GM12875 (cell line): ENCODE measurements at regions not wholly inside any gene's neighbourhood (a gene's known extent, or its start where the extent isn't known, plus 50 kb on each side); places are given as distances from the start of the nearest gene placed in this dataset.

Source experiments
- H3K4me3 ChIP-seq: one replicate; pipeline ENCODE4 v1.5.1; 2011; ENCODE audit warnings: low read depth, low read length, control low read depth
- TF ChIP-seq, protein P1 (sequence below): IDR thresholded peaks from 2 replicates; pipeline ENCODE4 v1.5.1; 2011; ENCODE audit warnings: low read depth, mild to moderate bottlenecking, control low read depth, inconsistent platforms, low read length, moderate library complexity, borderline replicate concordance; ENCODE audit not compliant: insufficient read depth

DNA sequence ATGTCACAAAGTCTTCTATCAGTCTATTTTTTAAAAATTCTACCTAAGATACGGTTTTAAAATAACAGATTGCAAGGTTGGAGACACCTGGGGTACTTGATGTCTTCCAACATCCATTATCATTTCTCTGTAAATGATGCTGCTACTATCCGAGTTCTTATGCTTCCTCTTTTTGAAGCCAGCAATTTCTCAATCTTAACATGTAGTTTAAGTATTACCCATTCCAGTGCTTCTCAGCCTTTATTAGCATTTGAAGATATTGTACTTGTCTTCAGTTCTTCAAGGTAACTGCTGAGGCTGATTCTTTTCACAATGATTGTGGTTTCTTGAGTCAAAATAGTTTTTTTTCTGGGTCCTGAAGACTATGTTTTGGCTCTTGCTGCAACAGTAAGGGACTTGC lies 96.4 kb upstream of the SELENOP start:
- no peak overlapping the region for H3K4me3 ChIP-seq
- TF ChIP-seq, protein P1, sequence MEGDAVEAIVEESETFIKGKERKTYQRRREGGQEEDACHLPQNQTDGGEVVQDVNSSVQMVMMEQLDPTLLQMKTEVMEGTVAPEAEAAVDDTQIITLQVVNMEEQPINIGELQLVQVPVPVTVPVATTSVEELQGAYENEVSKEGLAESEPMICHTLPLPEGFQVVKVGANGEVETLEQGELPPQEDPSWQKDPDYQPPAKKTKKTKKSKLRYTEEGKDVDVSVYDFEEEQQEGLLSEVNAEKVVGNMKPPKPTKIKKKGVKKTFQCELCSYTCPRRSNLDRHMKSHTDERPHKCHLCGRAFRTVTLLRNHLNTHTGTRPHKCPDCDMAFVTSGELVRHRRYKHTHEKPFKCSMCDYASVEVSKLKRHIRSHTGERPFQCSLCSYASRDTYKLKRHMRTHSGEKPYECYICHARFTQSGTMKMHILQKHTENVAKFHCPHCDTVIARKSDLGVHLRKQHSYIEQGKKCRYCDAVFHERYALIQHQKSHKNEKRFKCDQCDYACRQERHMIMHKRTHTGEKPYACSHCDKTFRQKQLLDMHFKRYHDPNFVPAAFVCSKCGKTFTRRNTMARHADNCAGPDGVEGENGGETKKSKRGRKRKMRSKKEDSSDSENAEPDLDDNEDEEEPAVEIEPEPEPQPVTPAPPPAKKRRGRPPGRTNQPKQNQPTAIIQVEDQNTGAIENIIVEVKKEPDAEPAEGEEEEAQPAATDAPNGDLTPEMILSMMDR: no peak

DNA sequence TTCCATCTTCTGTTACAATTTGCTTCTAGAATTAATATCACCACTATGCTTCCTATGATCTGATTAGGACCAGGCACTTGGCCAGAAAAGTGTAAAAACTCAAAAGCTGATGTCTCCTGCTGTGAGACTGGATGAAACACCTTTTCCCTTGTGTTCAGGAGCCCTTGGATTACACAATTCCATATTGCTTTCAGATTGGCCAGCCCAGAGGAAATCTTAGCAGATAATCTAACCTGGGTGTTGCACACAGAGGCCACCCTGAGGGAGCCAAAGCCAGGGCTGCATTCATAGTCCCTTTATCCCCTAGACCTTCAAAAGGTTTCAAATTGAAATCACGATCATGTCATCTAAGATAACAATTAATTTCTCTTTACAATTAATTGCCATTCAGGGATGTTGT lies 94.1 kb upstream of the SELENOP start:
- TF ChIP-seq, protein P1: no peak
- no peak overlapping the region for H3K4me3 ChIP-seq

DNA sequence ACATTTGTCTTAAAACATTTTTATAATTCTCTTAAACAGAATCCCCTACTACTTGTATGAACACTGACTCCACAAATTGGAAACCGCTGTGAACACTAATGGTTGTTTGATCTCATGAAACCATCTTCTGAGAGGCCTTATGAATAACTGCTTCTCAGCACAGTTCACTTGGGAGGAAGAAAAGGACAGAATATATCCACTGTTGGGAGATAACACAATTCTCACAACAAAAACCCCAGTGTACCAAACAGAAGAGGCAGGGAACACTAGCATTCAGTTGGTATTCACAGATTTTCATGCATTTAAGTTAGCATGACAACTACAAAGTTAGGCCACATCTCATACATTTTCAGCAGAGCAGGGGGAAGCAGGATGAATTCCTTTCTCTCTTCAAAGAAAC lies 89.0 kb upstream of the SELENOP start:
- no peak overlapping the region for H3K4me3 ChIP-seq
- TF ChIP-seq, protein P1: no peak

DNA sequence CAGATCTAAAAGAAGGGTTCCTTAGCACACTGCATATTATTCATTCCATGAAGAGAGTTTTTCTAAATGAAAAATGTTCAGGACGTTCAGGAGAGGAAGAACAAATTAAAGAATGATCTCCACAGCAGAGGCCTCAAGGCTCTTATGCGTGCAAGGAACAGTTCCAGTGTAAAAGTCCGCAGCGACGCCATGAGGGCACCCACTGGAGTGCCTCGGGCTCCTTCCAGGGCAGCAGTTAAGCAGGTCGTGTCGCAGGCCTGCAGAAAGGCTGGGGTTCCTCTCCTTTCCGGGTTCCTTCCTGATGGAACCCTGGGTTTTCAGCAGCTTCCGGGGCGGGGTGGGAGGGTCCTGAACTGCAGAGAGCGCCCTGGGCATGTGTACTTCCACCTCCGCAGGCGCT lies 87.1 kb upstream of the SELENOP start:
- TF ChIP-seq, protein P1: no peak
- H3K4me3 ChIP-seq: no peak overlapping the region

DNA sequence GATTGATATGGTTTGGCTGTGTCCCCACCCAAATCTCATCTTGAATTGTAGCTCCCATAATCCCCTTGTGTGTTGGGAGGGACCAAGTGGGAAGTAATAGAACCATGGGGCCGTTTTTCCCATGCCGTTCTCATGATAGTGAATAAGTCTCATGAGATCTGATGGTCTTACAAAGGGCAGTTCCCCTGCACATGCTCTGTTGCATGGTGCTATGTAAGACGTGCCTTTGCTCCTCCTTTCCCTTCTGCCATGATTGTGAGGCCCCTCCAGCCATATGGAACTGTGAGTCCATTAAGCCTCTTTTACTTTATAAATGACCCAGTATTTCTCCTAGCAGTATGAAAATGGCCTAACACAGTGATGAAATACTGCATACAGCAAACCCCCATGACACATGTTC lies 84.8 kb upstream of the SELENOP start:
- H3K4me3 ChIP-seq: no peak overlapping the region
- TF ChIP-seq, protein P1: no peak

DNA sequence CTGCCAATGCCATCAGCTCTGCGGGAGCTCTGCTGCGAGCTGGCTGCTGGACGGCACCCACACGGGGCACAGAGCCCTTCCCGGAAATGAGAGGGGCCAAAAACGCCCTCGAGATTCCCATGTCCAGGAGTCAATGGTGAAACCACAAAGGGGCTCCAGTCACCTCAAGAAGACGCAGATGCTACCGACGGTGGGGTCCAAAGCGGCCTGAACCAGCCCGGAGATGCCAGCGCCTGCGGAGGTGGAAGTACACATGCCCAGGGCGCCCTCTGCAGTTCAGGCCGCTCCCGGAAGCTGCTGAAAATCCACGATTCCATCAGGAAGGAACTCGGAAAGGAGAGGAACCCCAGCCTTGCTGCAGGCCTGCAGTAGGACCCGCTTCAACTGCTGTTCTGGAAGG lies 82.4 kb upstream of the SELENOP start:
- H3K4me3 ChIP-seq: no peak overlapping the region
- TF ChIP-seq, protein P1: 0 out of 2 replicates have a peak, but pooled peaks have one; percentile 4

DNA sequence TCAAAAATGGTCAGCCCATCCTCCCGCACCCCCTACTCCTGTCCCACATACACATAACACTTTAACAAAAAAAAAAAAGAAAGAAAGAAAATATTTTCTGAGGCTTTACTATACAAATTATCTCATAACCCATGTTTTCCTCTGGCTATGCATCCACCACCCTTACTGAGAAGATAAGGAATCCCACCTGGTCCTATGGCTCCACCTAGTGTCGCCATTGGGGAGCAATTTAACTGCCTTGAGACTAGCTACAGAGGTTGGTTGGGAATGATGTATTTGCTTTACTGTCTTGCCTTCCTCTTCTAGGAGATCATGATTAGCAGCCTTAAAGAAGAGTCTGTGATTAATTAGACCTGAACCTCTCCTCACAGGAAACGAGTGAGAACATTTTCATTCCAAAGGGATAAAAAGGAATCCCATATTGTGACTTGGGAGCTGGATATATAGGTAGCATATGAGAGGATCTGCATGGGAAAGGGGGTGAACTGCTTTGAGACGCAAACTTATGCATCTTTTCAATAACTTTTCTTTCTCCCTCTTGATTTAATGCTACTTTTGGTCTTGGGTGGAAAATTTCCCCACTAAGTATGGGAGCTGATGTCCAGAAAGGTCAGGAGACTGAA lies 77.7 kb upstream of the SELENOP start:
- no peak overlapping the region for H3K4me3 ChIP-seq
- TF ChIP-seq, protein P1: peak; percentile 77
